ENCODE measurements at regions not wholly inside any gene's neighbourhood (a gene's known extent, or its start where the extent isn't known, plus 50 kb on each side); places are given as distances from the start of the nearest gene placed in this dataset.
"Not testable (repeated sequence)": the region's sequence is repeated elsewhere in the genome, so short reads cannot be mapped to it uniquely, and the experiment has no call there.

DNA sequence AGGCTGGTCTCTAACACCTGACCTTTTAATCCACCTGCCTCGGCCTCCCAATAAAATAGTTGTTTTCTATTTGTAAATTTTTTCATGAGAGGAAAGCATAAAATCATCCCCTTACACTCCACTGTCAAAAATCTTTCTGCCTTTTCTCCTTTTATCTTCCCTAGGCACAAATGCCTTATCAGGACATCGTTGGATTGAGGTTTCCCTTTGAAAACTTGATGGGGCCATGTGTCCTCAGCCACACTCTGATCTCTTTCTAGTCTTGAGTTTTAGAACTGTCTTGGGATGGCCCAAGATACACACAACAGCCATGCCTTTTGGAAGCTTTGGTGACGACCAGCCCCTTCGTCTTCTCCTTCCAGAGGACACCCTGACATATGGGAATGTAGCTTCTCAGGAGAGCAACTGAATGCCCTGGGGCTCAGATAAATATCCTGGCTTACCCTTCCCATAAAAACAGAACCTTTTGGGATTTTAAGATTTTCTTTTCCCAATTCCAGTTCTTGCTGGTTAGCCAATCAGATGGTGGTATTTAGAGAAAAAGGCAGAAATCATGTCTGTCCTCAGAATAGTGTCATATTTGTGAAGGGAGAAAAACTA, 112.4 kb downstream of the ZNF429 start (continued):
- TF ChIP-seq TAL1 (IDR thresholded peaks at IDR 0.05) (peak; percentile 52; the same call in 1 of the 2 replicates), ZNF766 (CRISPR knock-in tag; conservative IDR thresholded peaks at IDR 0.05) (peak; percentile 92), SOX6 (IDR thresholded peaks at IDR 0.05) (0 out of 2 replicates have a peak, but pooled peaks have one; percentile 24), RNF2 (IDR thresholded peaks at IDR 0.05) (peak; percentile 48; the same call in 1 of the 2 replicates), CREB1 (IDR thresholded peaks at IDR 0.05) (no peak), CREB1 (CRISPR knock-in tag; IDR thresholded peaks at IDR 0.05) (no peak), TCF3 (CRISPR knock-in tag; IDR thresholded peaks at IDR 0.05) (peak; percentile 63; the same call in 1 of the 2 replicates)

DNA sequence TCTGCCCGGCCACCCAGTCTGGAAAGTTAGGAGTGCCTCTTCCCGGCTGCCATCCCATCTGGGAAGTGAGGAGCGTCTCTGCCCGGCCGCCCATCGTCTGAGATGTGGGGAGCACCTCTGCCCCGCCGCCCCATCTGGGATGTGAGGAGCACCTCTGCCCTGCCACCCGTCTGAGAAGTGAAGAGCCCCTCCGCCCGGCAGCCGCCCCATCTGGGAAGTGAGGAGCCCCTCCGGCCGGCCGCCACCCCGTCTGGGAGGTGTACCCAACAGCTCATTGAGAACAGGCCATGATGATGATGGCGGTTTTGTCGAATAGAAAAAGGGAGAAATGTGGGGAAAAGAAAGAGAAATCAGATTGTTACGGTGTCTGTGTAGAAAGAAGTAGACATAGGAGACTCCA, 109.4 kb downstream of the ZNF429 start:
- H2AFZ ChIP-seq (ENCODE audit: low read depth, low read length); H3K27me3 ChIP-seq (ENCODE audit: control insufficient read depth in 2 of 2, insufficient read depth in 2 of 2, low read length in 2 of 2); H3K36me3 ChIP-seq (ENCODE audit: control insufficient read depth, insufficient read depth, low read length); H3K4me3 ChIP-seq; CTCF ChIA-PET (ENCODE audit: low intra/inter-chr PET ratio); FAIRE-seq; in situ Hi-C loops (cut with MboI); H3K79me2 ChIP-seq (ENCODE audit: control insufficient read depth, insufficient read depth, low read length); H3K27ac ChIP-seq (ENCODE audit: extremely low read depth, low read depth, low read length); BruUV-seq (replicated peaks); DNase-seq (ENCODE audit: extremely low read depth in 1 of 4, low spot score in 3 of 4); H3K4me2 ChIP-seq (ENCODE audit: insufficient read depth, low read length); H3K9me3 ChIP-seq (replicated peaks; ENCODE audit: control insufficient read depth, insufficient read depth, low read depth, low read length); POLR2A ChIA-PET; H4K20me1 ChIP-seq (replicated peaks; ENCODE audit: control insufficient read depth, insufficient read depth, low read length); ATAC-seq; H3K9me1 ChIP-seq (ENCODE audit: control insufficient read depth, insufficient read depth, low read length); H3K9ac ChIP-seq (ENCODE audit: insufficient read depth in 1 of 2, low read depth in 2 of 2, low read length in 2 of 2): not testable (repeated sequence)
- H3K4me1 ChIP-seq (replicated peaks in 1 of 2; ENCODE audit: control insufficient read depth in 2 of 2, insufficient read depth in 2 of 2, low read length in 2 of 2) = peaks cover 0 to 30% of the 10 kb centered on the region in 2 experiments
- intact Hi-C loops (cut with micrococcal nuclease) = loop anchor here (5.0 kb wide), 1 partner anchor 157 kb away; no protein-coding TSS in a partner anchor
- 90% methylated on average over 4 of the region's 19 CpGs for WGBS (ENCODE audit: insufficient coverage, low coverage, missing lambda C conversion rate)
- TF ChIP-seq, protein P1, sequence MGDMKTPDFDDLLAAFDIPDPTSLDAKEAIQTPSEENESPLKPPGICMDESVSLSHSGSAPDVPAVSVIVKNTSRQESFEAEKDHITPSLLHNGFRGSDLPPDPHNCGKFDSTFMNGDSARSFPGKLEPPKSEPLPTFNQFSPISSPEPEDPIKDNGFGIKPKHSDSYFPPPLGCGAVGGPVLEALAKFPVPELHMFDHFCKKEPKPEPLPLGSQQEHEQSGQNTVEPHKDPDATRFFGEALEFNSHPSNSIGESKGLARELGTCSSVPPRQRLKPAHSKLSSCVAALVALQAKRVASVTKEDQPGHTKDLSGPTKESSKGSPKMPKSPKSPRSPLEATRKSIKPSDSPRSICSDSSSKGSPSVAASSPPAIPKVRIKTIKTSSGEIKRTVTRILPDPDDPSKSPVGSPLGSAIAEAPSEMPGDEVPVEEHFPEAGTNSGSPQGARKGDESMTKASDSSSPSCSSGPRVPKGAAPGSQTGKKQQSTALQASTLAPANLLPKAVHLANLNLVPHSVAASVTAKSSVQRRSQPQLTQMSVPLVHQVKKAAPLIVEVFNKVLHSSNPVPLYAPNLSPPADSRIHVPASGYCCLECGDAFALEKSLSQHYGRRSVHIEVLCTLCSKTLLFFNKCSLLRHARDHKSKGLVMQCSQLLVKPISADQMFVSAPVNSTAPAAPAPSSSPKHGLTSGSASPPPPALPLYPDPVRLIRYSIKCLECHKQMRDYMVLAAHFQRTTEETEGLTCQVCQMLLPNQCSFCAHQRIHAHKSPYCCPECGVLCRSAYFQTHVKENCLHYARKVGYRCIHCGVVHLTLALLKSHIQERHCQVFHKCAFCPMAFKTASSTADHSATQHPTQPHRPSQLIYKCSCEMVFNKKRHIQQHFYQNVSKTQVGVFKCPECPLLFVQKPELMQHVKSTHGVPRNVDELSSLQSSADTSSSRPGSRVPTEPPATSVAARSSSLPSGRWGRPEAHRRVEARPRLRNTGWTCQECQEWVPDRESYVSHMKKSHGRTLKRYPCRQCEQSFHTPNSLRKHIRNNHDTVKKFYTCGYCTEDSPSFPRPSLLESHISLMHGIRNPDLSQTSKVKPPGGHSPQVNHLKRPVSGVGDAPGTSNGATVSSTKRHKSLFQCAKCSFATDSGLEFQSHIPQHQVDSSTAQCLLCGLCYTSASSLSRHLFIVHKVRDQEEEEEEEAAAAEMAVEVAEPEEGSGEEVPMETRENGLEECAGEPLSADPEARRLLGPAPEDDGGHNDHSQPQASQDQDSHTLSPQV (IDR thresholded peaks at IDR 0.05) = peak; percentile 24; the same call in 1 of the 2 replicates

All from K562 (cell line).